CD4-positive, alpha-beta T cell (primary cell): ENCODE measurements at regions not wholly inside any gene's neighbourhood (a gene's known extent, or its start where the extent isn't known, plus 50 kb on each side); places are given as distances from the start of the nearest gene placed in this dataset.
"Not testable (repeated sequence)": the region's sequence is repeated elsewhere in the genome, so short reads cannot be mapped to it uniquely, and the experiment has no call there.

ENCODE experiments used
- ATAC-seq: fragments of 200-7000 bp; cut with Tn5 transposase; one replicate; pipeline ENCODE4 v1.10.0; 2022; ENCODE audit warnings: mild to moderate bottlenecking; ENCODE audit not compliant: poor library complexity
- CTCF ChIA-PET: fragments of 350-600 bp; sonication (Branson Sonifier 250); formaldehyde crosslinking; loops from one replicate; lab custom pipeline; 2021; ENCODE audit warnings: antibody characterized with exemption, inconsistent platforms; lab: Charles Lee
- POLR2A ChIA-PET: fragments of 350-600 bp; sonication (Branson Sonifier 250); formaldehyde crosslinking; loops from one replicate; lab custom pipeline; 2021; ENCODE audit warnings: antibody characterized with exemption, inconsistent platforms; lab: Charles Lee
- DNase-seq, 14 experiments: peaks; one replicate each; pipeline ENCODE4 v3.0.0-alpha.2; 2013 to 2020; ENCODE audit warnings: mixed read lengths in 2 of 14
- H3K27ac ChIP-seq, 2 donors: one replicate each; pipeline versions ENCODE4 v1.5.1 to v1.7.0; 2013; ENCODE audit warnings: low read length in 2 of 2, low read depth in 1 of 2, mild to moderate bottlenecking in 1 of 2
- H3K27me3 ChIP-seq, 2 experiments: 1 replicate in 1 of 2; 2 replicates in 1 of 2; pipeline versions ENCODE4 v1.6.1 to v1.7.0; 2013; ENCODE audit warnings: low read length in 2 of 2, control low read depth in 1 of 2, mild to moderate bottlenecking in 1 of 2, moderate library complexity in 1 of 2; ENCODE audit not compliant: insufficient read depth in 2 of 2, control insufficient read depth in 1 of 2
- H3K36me3 ChIP-seq: one replicate; pipeline ENCODE4 v1.6.1; 2013; ENCODE audit warnings: low read length, control low read depth; ENCODE audit not compliant: insufficient read depth
- H3K4me1 ChIP-seq: one replicate; pipeline ENCODE4 v1.6.1; 2013; ENCODE audit warnings: low read length, control low read depth; ENCODE audit not compliant: insufficient read depth
- H3K4me3 ChIP-seq: one replicate; pipeline ENCODE4 v1.5.1; 2013; ENCODE audit warnings: mild to moderate bottlenecking, low read length, moderate library complexity
- H3K9me3 ChIP-seq, 2 experiments: 1 replicate in 1 of 2; 2 replicates in 1 of 2; pipeline versions ENCODE4 v1.6.1 to v1.7.0; 2013; ENCODE audit warnings: low read length in 2 of 2, mild to moderate bottlenecking in 2 of 2, control low read depth in 1 of 2, moderate library complexity in 1 of 2; ENCODE audit not compliant: control insufficient read depth in 1 of 2, insufficient read depth in 1 of 2
- H3K27ac Mint-ChIP-seq: one replicate; pipeline ENCODE4 v1.8.0; 2020; ENCODE audit warnings: mixed read lengths
- H3K27me3 Mint-ChIP-seq: one replicate; pipeline ENCODE4 v1.8.0; 2021; ENCODE audit warnings: mixed read lengths
- H3K36me3 Mint-ChIP-seq: one replicate; pipeline ENCODE4 v1.8.0; 2021; ENCODE audit warnings: low read depth, mixed read lengths
- H3K4me1 Mint-ChIP-seq: one replicate; pipeline ENCODE4 v1.8.0; 2021; ENCODE audit warnings: low read depth, mixed read lengths
- H3K4me3 Mint-ChIP-seq: one replicate; pipeline ENCODE4 v1.8.0; 2020; ENCODE audit warnings: mild to moderate bottlenecking, mixed read lengths
- H3K9me3 Mint-ChIP-seq: one replicate; pipeline ENCODE4 v1.8.0; 2020; ENCODE audit warnings: mixed read lengths
- CTCF ChIP-seq: fragments of 200-600 bp; IDR thresholded peaks from one replicate; pipeline ENCODE4 v1.8.0; 2022; ENCODE audit warnings: antibody characterized with exemption, mild to moderate bottlenecking
- intact Hi-C, 2 experiments: fragments of 100-400 bp; cut with DNase I in 1 of 2; cut with micrococcal nuclease in 1 of 2; formaldehyde crosslinking; loops; one replicate each; pipeline versions ENCODE4 v1.15.1 to v1.9.0; 2023 to 2025; cut with DNase I, micrococcal nuclease

- Histone ChIP-seq H3K9me3 (no peaks in the 10 kb centered on the region), H3K4me3 (no peak overlapping the region), H3K27me3 (no peaks in the 10 kb centered on the region), H3K27ac (no peak overlapping the region), H3K4me1 (no peaks in the 10 kb centered on the region), H3K36me3 (no peaks in the 10 kb centered on the region)
- peaks cover 10% of the 10 kb centered on the region for H3K27me3 Mint-ChIP-seq
- ChIA-PET POLR2A (no interaction called here), CTCF (no interaction called here)
- no peak overlapping the region for H3K4me3 Mint-ChIP-seq
- H3K27ac Mint-ChIP-seq, result no peak overlapping the region
- no peaks in the 10 kb centered on the region for H3K36me3 Mint-ChIP-seq
- no peaks in the 10 kb centered on the region for H3K4me1 Mint-ChIP-seq
- no peak for TF ChIP-seq CTCF
- DNase-seq, result no peak
- no peaks in the 10 kb centered on the region for H3K9me3 Mint-ChIP-seq
- intact Hi-C loops, result no loop called here
- no peak for ATAC-seq
Observed at GRCh38 chr11:45007011-45007410, 56.3 kb upstream of the TP53I11 start.

- ATAC-seq, CTCF ChIA-PET: not testable (repeated sequence)
- H3K27me3 Mint-ChIP-seq, result peaks cover 17% of the 10 kb centered on the region
Observed at GRCh38 chr11:45015983-45016382, 65.3 kb upstream of the TP53I11 start.

GRCh38 chr11:45016446-45016845 is 65.8 kb upstream of the TP53I11 start:
- H3K27ac Mint-ChIP-seq, H3K27me3 ChIP-seq, H3K4me3 Mint-ChIP-seq, intact Hi-C loops, ATAC-seq, H3K9me3 Mint-ChIP-seq, H3K4me1 ChIP-seq, H3K9me3 ChIP-seq, CTCF ChIA-PET, H3K27ac ChIP-seq, DNase-seq, H3K36me3 ChIP-seq, H3K4me3 ChIP-seq, H3K4me1 Mint-ChIP-seq, POLR2A ChIA-PET, H3K36me3 Mint-ChIP-seq: not testable (repeated sequence)
- H3K27me3 Mint-ChIP-seq, result peaks cover 17% of the 10 kb centered on the region

More at GRCh38 chr11:45015983-45016382, 65.3 kb upstream of the TP53I11 start:
- H3K9me3 ChIP-seq, H3K27ac Mint-ChIP-seq, intact Hi-C loops, POLR2A ChIA-PET, H3K27me3 ChIP-seq, H3K9me3 Mint-ChIP-seq, H3K4me1 Mint-ChIP-seq, H3K4me3 ChIP-seq, DNase-seq, H3K36me3 Mint-ChIP-seq, H3K27ac ChIP-seq, H3K36me3 ChIP-seq, H3K4me1 ChIP-seq, H3K4me3 Mint-ChIP-seq: not testable (repeated sequence)

- H3K4me3 ChIP-seq, result no peak overlapping the region
- no peaks in the 10 kb centered on the region for H3K9me3 ChIP-seq
- no peak for TF ChIP-seq CTCF
- intact Hi-C loops, result no loop called here
- no peak for ATAC-seq
- H3K27me3 ChIP-seq, result peaks cover 5 to 7% of the 10 kb centered on the region in 2 experiments
- H3K4me1 ChIP-seq, result no peaks in the 10 kb centered on the region
- Mint-ChIP-seq H3K27me3 (peaks cover 17% of the 10 kb centered on the region), H3K4me3 (no peak overlapping the region), H3K36me3 (peaks cover 5% of the 10 kb centered on the region), H3K27ac (no peak overlapping the region), H3K4me1 (peaks cover 7% of the 10 kb centered on the region), H3K9me3 (peaks cover 8% of the 10 kb centered on the region)
- H3K27ac ChIP-seq, result no peak overlapping the region
- H3K36me3 ChIP-seq, result no peaks in the 10 kb centered on the region
- no peak for DNase-seq
- CTCF ChIA-PET, result no interaction called here
- POLR2A ChIA-PET, result no interaction called here
Observed at GRCh38 chr11:45017329-45017728, 66.6 kb upstream of the TP53I11 start.
